Stimulated activated effector memory CD8-positive, alpha-beta T cell treated with anti-CD3 and anti-CD28 coated beads, Interleukin-12 subunit alpha, Interleukin-12 subunit beta, amount 100 ng/mL, for 72 hours (primary cell): ENCODE measurements at regions not wholly inside any gene's neighbourhood (a gene's known extent, or its start where the extent isn't known, plus 50 kb on each side); places are given as distances from the start of the nearest gene placed in this dataset.

ENCODE experiments used
- ATAC-seq: fragments of 150-1000 bp; cut with Tn5 transposase; 2 replicates; pipeline ENCODE4 v1.10.0; 2021
- DNase-seq, 2 donors: peaks; one replicate each; pipeline ENCODE4 v3.0.0; 2021 to 2022; ENCODE audit warnings: low spot score in 2 of 2
- H3K27ac Mint-ChIP-seq: one replicate; pipeline ENCODE4 v1.8.0; 2022; ENCODE audit warnings: mild to moderate bottlenecking, mixed read lengths
- H3K36me3 Mint-ChIP-seq: one replicate; pipeline ENCODE4 v1.8.0; 2022; ENCODE audit warnings: mild to moderate bottlenecking, mixed read lengths
- H3K4me1 Mint-ChIP-seq: one replicate; pipeline ENCODE4 v1.8.0; 2022; ENCODE audit warnings: mixed read lengths
- H3K4me3 Mint-ChIP-seq: one replicate; pipeline ENCODE4 v1.8.0; 2022; ENCODE audit warnings: mild to moderate bottlenecking, mixed read lengths
- H3K9me3 Mint-ChIP-seq: one replicate; pipeline ENCODE4 v1.8.0; 2022; ENCODE audit warnings: mixed read lengths

DNA sequence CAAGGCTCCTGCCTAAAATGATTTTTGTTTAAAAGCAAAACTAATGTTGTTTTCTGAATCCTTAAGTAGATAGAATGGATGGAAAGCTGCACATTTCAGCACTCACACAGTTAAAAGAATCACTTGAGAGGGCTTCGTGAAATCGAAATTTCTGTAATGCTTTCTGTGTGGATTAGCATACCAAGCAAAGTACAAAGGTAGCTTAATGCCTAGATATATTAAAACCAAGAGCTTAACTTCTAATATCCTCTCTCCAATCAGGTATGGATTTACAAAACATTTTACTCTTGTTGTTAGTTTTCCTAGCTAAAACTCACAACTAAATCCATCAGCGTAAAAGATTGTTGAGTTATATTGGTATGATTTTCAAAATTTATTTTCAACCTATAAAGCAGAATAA lies 378.8 kb upstream of the PRMT6 start:
- H3K4me3 Mint-ChIP-seq, result no peak overlapping the region
- ATAC-seq, result no peak
- no peak for DNase-seq
- no peaks in the 10 kb centered on the region for H3K36me3 Mint-ChIP-seq
- peaks cover 20% of the 10 kb centered on the region for H3K9me3 Mint-ChIP-seq
- H3K27ac Mint-ChIP-seq, result no peak overlapping the region
- H3K4me1 Mint-ChIP-seq, result no peaks in the 10 kb centered on the region

DNA sequence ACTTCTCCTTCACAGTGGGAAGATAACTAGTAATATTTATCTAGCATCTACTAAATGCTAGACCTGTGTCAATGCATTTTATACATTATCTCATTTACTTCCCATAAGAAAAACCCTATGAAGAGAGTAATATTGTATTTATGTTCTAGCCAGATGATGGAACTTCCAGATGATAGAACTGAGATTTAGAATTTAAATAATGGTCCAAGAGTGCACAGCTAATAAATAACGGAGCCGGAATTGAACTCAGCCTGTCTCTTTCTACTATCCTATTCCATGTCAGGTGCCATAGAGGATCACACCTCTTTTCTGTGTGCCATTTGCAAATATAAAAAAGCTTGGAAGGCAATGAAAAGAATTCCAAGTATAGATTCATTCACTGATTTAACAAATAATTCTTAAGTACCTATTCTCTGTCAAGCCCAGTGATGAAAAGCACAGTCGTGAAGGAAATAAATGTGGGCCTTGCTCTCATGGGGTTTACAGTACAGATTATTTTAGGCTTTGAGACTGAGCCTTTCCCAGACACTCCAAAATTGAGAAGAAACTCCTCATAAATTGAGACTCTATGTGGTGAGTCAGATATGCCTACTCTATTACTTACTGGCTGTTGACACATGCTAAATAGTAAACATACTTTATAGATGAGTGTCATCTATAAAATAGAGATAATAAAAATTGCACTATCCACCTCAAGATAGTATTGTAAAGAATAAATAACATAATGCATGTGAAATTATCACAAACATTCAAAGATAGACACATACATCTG lies 378.0 kb upstream of the PRMT6 start:
- ATAC-seq (no peak), DNase-seq (no peak)
- Mint-ChIP-seq H3K4me3 (no peak overlapping the region), H3K27ac (no peak overlapping the region), H3K4me1 (no peaks in the 10 kb centered on the region), H3K9me3 (peaks cover 18% of the 10 kb centered on the region), H3K36me3 (no peaks in the 10 kb centered on the region)

DNA sequence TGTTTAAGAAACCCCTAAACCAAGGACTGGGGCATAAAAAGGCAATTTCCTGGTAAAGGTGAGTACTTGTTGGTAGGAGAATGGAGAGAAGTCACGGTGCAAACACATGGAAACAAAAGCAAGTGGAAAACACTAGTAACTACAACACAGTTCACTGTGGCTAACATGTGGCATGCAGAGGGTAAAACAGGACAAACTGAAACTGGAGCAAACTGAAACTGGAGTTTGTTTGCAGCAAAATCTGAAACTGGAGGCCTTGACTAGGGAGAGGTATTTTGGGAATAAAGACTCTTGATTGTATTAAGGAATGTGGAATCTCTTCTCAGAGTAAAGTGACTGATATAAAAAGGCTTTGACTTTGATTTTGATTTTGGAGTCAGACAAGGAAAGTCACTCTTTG lies 376.3 kb upstream of the PRMT6 start:
- no peak overlapping the region for H3K4me3 Mint-ChIP-seq
- no peaks in the 10 kb centered on the region for H3K36me3 Mint-ChIP-seq
- peaks cover 26% of the 10 kb centered on the region for H3K9me3 Mint-ChIP-seq
- ATAC-seq (no peak), DNase-seq (no peak)
- no peak overlapping the region for H3K27ac Mint-ChIP-seq
- no peaks in the 10 kb centered on the region for H3K4me1 Mint-ChIP-seq

DNA sequence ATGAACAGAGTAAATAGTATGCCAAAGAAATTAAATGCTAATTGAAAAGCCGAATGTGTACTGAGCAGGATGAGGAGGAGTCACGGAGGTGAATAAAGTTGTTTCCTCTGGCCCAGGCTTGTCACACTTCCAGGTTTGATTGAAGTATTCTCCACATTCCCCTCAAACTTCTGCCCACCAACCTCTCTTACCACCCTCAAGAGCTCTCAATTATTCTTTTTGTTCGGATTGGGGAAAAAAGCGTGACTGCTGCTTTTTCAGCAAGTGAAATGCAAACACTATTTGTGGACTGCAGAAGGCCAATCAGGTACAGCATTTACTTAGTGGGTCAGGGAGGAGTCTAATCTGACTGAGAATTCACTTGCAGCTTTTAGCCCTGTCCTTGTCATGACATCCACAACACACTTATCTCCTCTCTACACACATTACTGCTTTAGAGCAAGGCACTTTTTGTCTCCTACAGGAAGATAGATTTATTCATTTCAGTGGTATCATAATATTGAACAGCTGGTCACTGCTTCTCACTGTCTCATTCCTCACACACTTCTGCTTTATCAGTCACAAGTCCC lies 375.6 kb upstream of the PRMT6 start:
- H3K27ac Mint-ChIP-seq, result no peak overlapping the region
- DNase-seq, result no peak
- H3K36me3 Mint-ChIP-seq, result no peaks in the 10 kb centered on the region
- no peaks in the 10 kb centered on the region for H3K4me1 Mint-ChIP-seq
- H3K4me3 Mint-ChIP-seq, result no peak overlapping the region
- peaks cover 27% of the 10 kb centered on the region for H3K9me3 Mint-ChIP-seq
- ATAC-seq, result no peak

DNA sequence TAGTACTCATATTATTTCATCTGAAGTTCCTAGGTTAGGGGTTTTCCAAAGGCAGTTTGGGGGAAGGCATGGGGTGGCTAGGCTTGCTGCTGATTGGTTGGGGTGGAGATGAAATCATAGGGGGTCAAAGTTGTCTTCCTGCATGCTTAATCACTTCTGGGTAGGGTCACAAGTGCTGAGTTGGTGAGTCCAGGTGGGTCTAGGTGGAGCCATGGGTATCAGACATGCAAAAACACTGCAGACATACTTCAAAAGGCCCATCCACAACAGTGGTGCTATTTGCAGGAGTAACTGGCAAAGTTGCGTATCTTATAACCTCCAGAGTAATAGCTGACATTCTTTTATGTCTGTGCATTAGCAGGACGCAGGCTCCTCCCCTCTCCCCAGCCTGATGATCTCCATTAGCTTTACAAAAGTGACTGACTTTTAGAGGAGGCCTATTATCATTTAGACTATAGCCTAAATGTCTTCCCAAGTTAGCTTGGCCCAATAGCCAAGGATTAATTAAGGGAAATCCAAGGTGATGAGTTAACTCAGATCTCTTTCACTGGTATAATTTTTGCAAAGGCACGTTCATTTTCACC lies 374.4 kb upstream of the PRMT6 start:
- Mint-ChIP-seq H3K4me1 (no peaks in the 10 kb centered on the region), H3K9me3 (peaks cover 27% of the 10 kb centered on the region), H3K36me3 (no peaks in the 10 kb centered on the region), H3K4me3 (no peak overlapping the region), H3K27ac (no peak overlapping the region)
- DNase-seq (no peak), ATAC-seq (no peak)

DNA sequence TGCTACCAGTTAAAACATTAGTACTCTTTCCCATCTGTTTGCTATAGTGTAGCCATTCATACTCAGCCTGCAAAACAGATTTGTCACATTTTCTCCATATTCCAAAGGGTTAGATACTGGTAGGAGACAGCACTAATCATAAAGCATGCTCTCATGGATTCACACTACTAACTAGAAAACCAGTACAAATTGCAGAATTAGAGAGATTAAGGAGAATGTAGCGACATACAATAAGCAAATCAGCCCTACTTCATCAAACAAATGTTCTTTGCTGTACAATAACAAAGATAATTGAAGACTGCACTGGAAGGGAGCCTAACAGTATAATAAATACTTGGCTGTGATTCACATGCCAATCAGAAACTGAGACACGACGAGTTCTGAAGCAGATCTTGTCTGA lies 368.0 kb upstream of the PRMT6 start:
- no peak for DNase-seq
- no peak for ATAC-seq
- H3K27ac Mint-ChIP-seq, result no peak overlapping the region
- H3K4me1 Mint-ChIP-seq, result no peaks in the 10 kb centered on the region
- H3K9me3 Mint-ChIP-seq, result peaks cover 24% of the 10 kb centered on the region
- H3K36me3 Mint-ChIP-seq, result no peaks in the 10 kb centered on the region
- no peak overlapping the region for H3K4me3 Mint-ChIP-seq

DNA sequence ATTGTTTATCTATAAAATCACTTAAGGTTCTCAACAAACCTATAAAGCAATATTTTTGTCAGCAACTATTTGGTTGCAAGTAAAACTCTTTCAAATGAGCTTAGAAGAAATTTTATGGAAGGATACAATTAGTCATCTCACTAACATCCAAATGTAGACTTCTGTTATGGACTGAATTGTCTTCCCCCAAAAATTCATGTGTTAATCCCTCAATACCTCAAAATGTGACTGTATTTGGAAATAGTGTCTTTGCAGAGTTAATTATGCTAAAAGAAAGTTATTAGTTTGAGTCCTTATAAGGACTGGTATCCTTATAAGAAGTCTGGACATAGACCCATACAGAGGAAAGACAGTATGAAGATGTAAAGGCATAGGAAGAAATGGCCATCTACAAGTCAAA lies 357.8 kb upstream of the PRMT6 start:
- H3K9me3 Mint-ChIP-seq, result peaks cover 19% of the 10 kb centered on the region
- no peak overlapping the region for H3K27ac Mint-ChIP-seq
- ATAC-seq (no peak), DNase-seq (no peak)
- H3K4me1 Mint-ChIP-seq, result no peaks in the 10 kb centered on the region
- H3K36me3 Mint-ChIP-seq, result no peaks in the 10 kb centered on the region
- no peak overlapping the region for H3K4me3 Mint-ChIP-seq

DNA sequence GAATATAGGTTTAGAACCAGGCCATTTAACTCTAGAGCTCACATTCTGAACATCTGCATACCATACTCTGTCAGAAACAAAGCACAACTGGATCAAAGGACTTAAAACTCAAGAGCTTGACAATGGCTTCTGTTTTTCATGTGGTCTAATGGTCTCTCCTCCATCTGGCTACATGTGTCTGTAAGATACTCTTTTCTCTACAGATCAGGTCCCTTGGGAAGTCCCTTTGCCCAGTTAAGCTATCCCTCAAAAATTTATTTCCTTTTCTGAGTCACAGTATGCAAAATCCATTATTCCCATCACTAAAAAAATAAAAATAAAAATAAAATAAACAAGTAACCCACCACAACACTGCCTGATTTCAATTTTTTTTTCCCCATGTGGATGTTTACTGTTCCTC lies 357.0 kb upstream of the PRMT6 start:
- Mint-ChIP-seq H3K36me3 (no peaks in the 10 kb centered on the region), H3K4me3 (no peak overlapping the region), H3K27ac (no peak overlapping the region), H3K4me1 (no peaks in the 10 kb centered on the region), H3K9me3 (peaks cover 19% of the 10 kb centered on the region)
- ATAC-seq (no peak), DNase-seq (no peak)

DNA sequence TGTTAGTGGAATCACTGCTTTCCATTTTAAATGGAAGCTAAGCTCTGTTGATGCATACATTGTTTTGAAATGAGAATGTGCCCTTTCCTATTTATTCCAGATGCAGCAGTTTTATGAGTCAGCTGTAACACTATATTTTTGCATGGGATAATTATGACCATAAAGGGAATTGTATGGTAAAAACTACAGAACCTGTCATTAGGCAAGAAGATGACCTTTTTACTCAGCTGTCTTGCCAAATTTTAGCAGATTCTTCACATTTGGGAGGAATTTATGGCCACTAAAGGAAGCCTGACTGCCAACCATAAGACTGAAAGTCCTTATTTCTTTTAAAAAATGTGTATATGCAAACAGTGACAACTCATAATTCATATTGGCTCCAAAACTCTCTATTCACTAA lies 356.3 kb upstream of the PRMT6 start:
- Mint-ChIP-seq H3K27ac (no peak overlapping the region), H3K4me3 (no peak overlapping the region), H3K4me1 (no peaks in the 10 kb centered on the region), H3K36me3 (no peaks in the 10 kb centered on the region), H3K9me3 (peaks cover 22% of the 10 kb centered on the region)
- DNase-seq (no peak), ATAC-seq (no peak)

DNA sequence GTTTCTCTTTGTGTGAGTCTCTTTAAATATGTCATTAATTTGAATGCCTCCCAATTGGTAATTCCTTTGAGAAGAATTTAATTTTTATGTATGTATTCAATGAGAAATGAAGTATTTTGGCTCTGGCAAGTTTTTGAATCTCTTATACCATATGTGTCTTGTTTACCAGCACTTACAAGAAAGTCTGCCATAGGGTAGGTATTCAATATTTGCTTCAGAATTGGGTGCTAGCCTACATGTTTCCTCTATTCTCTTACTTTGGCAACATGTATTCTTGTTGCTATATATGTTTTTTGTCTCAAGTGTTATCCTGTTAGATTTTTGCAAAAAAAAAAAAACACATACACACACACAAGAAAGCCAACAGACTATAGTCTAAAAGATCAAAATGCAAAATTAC lies 350.5 kb upstream of the PRMT6 start:
- no peaks in the 10 kb centered on the region for H3K4me1 Mint-ChIP-seq
- ATAC-seq, result no peak
- no peak overlapping the region for H3K4me3 Mint-ChIP-seq
- no peak overlapping the region for H3K27ac Mint-ChIP-seq
- no peaks in the 10 kb centered on the region for H3K36me3 Mint-ChIP-seq
- peaks cover 29% of the 10 kb centered on the region for H3K9me3 Mint-ChIP-seq
- DNase-seq, result no peak

DNA sequence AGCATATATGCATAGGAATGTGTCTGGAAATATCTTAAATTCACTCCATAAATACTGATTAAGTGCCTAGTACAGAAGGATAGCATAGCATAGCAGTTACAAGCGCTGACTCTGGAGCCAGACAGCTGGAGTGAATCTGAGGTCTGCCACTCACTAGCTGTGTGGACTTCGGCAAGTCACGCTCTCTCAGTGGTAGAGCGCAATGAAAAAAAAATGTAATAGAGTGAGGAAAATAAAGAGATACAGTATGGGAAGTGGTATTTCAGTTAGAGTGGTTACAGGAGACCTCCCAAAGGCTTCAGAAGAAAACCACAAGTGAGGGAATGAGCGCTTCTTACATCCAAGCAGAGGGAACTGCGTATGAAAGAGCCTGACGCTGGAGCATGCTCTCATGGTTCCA lies 338.9 kb upstream of the PRMT6 start:
- no peaks in the 10 kb centered on the region for H3K4me1 Mint-ChIP-seq
- peaks cover 10% of the 10 kb centered on the region for H3K9me3 Mint-ChIP-seq
- no peak overlapping the region for H3K4me3 Mint-ChIP-seq
- no peaks in the 10 kb centered on the region for H3K36me3 Mint-ChIP-seq
- ATAC-seq (no peak), DNase-seq (no peak)
- no peak overlapping the region for H3K27ac Mint-ChIP-seq

DNA sequence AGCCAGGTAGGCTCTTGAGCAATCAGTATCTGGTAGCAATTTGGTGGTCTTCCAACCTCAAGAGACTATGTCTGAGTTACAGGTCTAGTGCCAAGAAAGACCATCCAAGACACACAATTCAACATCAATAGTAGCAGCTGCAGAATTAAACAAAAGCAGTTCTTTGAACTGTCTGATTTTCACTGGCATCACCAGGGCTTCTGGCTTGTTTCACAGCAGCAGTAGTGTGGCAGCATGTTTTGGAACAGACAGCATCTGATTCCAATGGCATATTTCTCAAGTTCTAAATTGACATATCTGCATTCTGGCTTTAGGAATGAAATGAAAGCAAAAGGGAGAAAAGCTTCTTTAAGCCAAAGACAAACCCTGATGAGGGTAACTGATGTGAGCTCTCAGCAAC lies 334.7 kb upstream of the PRMT6 start:
- Mint-ChIP-seq H3K9me3 (peaks cover 6% of the 10 kb centered on the region), H3K4me3 (no peak overlapping the region), H3K27ac (no peak overlapping the region), H3K4me1 (no peaks in the 10 kb centered on the region), H3K36me3 (no peaks in the 10 kb centered on the region)
- ATAC-seq (no peak), DNase-seq (no peak)

DNA sequence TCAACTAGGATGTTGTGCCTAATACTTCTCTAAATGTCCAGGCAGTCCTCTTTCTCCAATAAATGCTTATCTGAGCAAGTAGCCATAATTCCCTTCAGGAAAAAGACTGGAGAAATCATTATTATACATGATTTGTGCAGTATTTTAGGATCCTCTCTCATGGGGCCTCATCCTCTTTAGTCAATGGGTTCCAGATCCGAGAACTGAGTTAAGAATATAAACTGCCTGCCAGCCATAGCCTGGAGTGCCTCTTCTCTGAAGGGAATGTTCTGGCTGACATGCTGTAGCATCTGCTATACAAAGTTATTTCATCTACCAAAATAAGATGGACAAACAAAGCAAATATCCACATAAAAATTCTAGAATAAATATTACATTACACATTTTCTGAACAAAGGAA lies 334.0 kb upstream of the PRMT6 start:
- Mint-ChIP-seq H3K4me1 (no peaks in the 10 kb centered on the region), H3K36me3 (no peaks in the 10 kb centered on the region), H3K27ac (no peak overlapping the region), H3K4me3 (no peak overlapping the region), H3K9me3 (peaks cover 6% of the 10 kb centered on the region)
- DNase-seq, result no peak
- ATAC-seq, result no peak

DNA sequence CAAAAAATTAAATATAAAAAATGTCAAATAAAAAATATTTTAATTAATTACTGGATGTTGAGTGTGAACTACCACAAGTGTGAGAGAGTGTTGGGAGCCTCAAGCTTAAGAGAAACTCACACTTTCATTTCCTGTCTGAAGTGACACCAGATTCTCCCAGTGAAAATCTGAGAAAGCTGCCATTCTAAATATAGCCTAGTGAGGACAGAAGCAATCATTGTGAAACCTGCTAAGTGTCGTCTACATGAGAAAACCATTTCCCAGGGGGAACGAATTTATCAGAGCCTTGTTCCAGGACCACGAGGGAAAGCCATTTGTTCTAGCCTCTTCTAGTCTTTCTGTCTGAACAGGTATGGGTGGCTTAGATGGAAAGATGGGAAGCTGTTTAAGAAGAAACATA lies 329.3 kb upstream of the PRMT6 start:
- ATAC-seq, result no peak
- Mint-ChIP-seq H3K9me3 (peaks cover 20% of the 10 kb centered on the region), H3K36me3 (no peaks in the 10 kb centered on the region), H3K4me1 (no peaks in the 10 kb centered on the region), H3K27ac (no peak overlapping the region), H3K4me3 (no peak overlapping the region)
- no peak for DNase-seq

DNA sequence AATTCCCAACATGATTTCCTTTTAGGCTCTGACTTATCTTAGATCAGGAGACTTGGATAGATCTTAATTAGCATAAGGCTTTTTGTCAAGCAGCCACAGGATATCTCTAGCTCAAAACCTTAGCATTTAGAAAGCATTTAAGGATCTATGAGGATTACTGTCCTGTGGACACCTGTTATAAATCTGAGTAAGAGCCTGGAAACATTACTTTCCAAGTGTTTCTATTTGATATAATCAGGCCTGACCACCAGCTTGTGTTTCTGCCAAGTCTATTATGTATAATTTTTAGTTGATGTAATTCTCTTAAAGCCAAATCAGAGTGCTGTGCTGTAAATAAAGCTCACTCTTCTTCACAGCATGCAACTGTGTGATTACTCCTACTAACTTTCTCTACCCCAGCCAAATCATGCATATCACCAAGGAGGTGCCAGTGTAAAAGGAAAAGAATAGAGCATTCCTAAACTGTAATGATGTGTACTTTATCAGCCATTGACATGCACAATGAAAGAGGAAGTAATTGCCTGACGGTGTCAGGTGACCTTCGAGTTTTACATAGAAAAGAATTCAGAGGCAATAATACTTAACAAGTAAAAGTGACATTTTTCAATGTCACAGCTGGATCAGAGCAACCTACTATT lies 309.9 kb upstream of the PRMT6 start:
- Mint-ChIP-seq H3K27ac (no peak overlapping the region), H3K36me3 (no peaks in the 10 kb centered on the region), H3K9me3 (peaks cover 12% of the 10 kb centered on the region), H3K4me1 (no peaks in the 10 kb centered on the region), H3K4me3 (no peak overlapping the region)
- no peak for ATAC-seq
- DNase-seq, result no peak

DNA sequence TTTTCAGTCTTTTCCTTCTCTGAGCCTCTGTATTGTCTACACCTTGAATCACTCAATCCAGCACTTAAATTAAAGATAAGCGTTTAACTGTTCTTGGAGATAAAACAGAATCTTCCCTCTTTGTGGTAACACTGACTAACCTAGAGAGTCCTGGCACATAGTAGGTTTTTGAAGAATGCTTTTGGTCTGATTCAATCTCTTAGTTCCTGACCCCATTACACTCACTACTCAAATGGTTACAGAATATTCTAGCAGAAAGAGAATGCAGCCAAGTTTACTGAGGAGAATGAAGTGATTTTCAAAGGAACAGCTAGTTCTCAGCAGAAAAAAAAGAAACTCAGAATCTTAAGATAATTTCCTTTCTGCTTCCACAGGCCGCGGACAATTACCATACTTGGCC lies 309.2 kb upstream of the PRMT6 start:
- no peak overlapping the region for H3K4me3 Mint-ChIP-seq
- ATAC-seq, result no peak
- no peaks in the 10 kb centered on the region for H3K36me3 Mint-ChIP-seq
- H3K4me1 Mint-ChIP-seq, result no peaks in the 10 kb centered on the region
- peaks cover 12% of the 10 kb centered on the region for H3K9me3 Mint-ChIP-seq
- DNase-seq, result no peak
- no peak overlapping the region for H3K27ac Mint-ChIP-seq
